ENCODE measurements at regions not wholly inside any gene's neighbourhood (a gene's known extent, or its start where the extent isn't known, plus 50 kb on each side); places are given as distances from the start of the nearest gene placed in this dataset.

DNA sequence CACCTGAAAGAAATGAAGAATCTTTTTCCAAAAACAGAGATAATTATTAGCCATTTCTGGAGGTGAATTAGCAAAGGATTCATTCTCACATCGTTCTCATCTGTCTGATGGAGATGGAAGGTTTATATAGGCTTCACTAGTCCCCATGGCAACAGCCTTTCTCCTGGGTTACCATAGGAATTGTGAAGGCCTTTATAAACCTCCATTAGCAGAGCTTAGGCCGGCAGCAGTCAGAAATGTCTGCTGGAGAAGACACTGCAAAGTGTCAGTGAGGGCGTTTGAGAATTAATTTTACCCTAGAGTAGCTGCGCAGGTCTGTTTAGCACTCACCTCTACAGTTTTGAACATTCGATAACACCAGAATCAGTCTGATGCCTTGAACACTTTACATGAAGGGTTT, 290.4 kb upstream of the NR4A3 start:
- no peak for DNase-seq (ENCODE audit: low read depth in 2 of 2)

DNA sequence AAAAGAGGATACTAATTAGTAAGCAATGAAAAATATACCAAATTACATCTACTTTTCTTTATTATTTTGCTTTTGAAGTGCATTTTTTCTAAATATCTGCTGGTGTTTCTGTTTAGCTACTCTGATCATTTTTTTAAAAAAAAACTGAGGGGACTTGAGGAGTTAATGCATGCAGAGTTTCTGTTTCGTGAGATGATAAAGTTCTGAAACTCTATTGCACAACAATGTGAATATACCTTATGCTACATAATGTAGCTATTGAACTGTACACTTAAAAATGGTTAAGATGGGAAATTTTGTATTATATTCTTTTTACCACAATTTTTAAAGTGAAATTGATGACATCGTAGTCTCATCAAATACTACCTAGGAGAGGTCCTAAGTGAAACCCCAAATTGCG, 288.3 kb upstream of the NR4A3 start:
- DNase-seq (ENCODE audit: low read depth in 2 of 2), result no peak

- no peak for DNase-seq (ENCODE audit: low read depth in 2 of 2)
Observed at GRCh38 chr9:99537996-99538395, 283.7 kb upstream of the NR4A3 start.

DNA sequence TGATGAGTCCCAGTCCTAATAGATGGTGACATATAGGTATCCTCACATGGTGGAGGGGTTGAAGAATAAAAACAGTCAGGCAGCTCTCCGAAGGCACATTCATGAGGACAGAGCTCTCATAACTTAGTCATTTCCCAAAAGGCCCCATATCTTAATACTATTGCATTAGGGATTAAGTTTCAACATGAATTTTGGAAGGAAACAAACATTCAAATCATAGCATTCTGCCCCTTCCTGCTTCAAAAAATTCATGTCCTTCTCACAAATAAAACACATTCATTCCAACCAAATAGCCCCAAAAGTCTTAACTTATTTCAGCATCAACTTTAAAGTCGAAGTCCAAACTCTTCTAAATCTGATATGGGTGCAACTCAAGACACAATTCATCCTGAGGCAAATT, 277.2 kb upstream of the NR4A3 start:
- DNase-seq (ENCODE audit: low read depth in 2 of 2), result no peak

- no peak for DNase-seq (ENCODE audit: low read depth in 2 of 2)
Observed at GRCh38 chr9:99549441-99549840, 272.2 kb upstream of the NR4A3 start.

GRCh38 chr9:99555792-99556191, 265.9 kb upstream of the NR4A3 start:
- DNase-seq (ENCODE audit: low read depth in 2 of 2), result no peak

GRCh38 chr9:99556998-99557397, 264.7 kb upstream of the NR4A3 start:
- DNase-seq (ENCODE audit: low read depth in 2 of 2), result no peak

DNA sequence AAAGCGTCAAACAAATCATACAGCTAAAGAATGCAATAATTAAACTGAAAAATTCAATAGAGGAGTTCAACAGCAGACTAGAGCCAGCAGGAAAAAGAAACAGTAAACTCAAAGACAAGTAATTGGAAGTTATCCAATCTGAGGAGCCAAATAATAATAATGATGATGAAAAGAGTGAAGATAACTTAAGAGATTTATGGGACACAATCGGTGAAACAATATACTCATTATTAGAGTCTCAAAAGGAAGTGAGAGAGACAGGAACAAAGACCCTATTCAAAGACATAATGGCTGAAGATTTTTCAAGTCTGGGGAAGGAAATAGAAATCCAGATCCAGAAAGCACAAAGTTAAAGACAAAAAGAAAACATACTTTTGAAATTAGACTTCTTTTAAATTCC, 263.9 kb upstream of the NR4A3 start:
- DNase-seq (ENCODE audit: low read depth in 2 of 2), result no peak

GRCh38 chr9:99559776-99560175, 261.9 kb upstream of the NR4A3 start:
- DNase-seq (ENCODE audit: low read depth in 2 of 2), result no peak

- no peak for DNase-seq (ENCODE audit: low read depth in 2 of 2)
Observed at GRCh38 chr9:99560561-99560960, 261.1 kb upstream of the NR4A3 start.

DNA sequence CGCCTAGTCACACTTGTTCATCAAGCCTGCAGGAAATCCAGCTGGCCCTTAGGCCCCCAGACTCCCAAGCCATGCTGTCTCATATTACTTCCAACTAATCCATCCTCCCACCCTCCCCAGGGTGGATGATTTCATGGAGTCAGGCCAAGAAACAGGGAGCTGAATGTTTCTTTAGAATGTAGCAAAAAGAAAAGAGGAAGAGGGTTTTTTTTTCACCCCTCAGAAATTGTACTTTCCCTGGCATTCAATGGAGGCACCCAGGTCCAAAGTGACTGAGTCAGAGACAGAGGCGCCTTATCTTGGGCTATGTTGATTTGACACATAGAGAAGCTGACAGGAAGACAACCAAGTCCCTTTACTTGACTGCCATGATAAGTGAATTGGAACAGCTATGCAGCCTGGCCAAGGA, 260.2 kb upstream of the NR4A3 start:
- DNase-seq (ENCODE audit: low read depth in 2 of 2), result no peak

DNA sequence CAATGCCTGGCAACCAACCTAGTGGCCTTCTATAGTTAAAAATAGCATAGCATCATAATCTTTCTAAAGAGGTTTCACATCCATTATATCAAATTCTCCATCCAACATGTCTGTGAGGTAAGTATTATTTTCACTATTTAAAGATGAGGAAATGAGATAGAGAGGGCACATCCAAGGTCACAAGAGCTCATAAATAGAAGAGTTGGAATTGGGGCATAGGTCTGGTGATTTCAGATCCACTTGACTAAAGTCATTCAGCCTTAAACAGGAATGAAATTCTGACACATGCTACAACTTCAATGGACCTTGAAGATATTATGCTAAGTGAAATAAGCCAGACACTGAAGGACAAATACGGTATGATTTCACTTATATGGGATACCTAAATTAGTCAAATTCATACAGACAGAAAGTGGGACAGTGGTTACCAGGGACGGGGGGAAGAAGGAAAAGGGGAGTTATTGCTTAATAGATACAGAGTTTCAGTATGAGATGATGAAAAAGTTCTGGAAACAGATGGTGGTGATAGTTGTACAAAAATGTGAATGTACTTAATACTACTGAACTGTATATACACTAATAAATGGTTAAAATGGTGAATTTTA, 259.6 kb upstream of the NR4A3 start:
- DNase-seq (ENCODE audit: low read depth in 2 of 2), result no peak

DNA sequence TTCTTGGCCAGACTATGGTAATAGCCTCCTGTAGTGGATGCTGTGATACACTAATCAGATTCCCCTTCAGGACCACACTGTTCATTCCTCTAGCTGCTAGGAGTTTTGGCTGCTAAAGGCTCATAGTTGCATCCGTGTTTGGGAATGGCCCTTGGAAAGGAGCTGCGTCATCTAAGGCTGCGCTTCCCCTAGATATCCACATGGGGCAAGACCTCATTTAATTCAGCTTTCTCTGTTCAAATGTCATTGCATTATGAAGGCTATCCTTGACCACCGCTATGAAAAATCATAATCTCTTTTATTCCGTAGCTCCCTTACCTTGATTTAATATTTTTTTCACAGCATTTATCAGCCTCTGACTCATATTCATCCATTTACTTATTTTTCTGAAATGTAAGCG, 258.3 kb upstream of the NR4A3 start:
- no peak for DNase-seq (ENCODE audit: low read depth in 2 of 2)

DNA sequence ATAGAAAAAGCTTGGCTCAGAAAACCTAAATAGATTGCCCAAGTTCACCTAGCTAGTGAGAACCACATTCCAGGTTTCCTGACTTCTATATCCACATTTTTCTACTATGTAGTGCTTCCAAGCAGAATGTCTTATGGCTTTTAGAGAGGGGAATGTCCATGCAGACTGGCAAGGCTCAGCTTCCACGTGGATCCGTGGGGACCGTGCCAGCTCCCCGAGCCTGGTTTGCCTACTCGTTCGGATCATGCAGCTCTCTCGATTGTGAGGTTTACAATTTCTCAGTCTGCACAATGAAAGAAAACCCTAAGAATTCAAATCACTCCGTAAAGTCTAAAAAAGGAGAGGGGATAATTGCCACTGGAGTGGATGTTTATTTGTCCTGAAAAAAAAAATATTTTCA, 256.5 kb upstream of the NR4A3 start:
- DNase-seq (ENCODE audit: low read depth in 2 of 2), result no peak

DNA sequence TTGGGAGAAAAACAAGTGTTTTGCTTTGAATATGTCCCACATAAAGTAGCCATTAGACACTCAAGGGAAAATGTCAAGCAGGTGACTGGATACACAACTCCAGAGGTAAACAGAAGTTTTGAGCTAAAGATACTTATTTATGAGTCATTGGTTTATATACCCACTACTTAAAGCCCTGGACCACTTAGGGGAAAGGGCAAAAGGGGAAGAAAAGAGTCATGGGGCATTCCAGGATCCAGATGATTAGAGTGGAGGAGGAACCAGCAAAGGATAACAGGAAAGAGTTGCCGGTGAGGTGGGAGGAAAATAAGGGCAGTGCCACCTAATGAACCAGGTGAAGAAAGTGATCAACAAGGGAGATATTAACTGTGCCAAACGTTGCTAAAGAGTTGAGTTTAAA, 254.2 kb upstream of the NR4A3 start:
- no peak for DNase-seq (ENCODE audit: low read depth in 2 of 2)

- no peak for DNase-seq (ENCODE audit: low read depth in 2 of 2)
Observed at GRCh38 chr9:99569840-99570239, 251.8 kb upstream of the NR4A3 start.

DNA sequence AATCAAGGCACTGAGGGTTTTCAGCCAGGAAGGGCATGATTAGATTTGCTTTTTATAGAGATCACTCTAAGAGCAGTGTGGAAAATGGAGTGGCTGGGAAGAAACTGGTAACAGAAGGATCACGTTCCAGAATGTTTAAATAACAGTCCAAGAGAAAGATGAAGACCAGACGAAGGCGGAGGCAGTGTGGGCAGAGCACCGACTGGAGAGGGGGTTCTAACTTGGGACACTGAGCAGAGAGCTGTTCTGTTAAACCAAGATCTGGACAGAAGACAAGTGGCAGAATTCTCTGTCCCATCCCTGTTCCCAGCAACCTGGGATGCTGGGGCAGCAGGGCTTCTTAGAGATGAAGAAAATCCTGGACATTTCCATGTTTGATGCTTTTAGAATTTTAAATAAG, 249.1 kb upstream of the NR4A3 start:
- DNase-seq (ENCODE audit: low read depth in 2 of 2), result no peak

DNA sequence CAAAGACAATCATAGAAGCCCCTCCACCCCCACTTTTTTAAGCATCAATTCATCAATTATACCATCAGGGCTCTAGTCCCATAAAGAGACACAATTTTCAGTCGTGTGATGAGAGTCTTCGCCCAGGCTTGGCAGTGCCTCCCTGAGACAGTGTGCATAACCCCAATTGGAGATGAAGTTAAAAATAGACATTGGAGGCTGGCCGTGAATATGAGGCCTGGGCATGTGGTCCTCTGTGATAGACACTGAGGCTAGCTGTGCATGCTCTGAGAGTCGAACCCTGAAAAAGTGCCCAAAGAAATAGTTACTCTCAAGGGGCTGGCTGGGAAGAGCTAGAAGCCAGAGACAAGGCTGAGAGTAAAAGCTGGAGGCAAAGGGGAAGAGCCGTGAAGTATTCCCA, 248.6 kb upstream of the NR4A3 start:
- no peak for DNase-seq (ENCODE audit: low read depth in 2 of 2)

GRCh38 chr9:99573886-99574285, 247.8 kb upstream of the NR4A3 start:
- no peak for DNase-seq (ENCODE audit: low read depth in 2 of 2)

GRCh38 chr9:99576002-99576401, 245.7 kb upstream of the NR4A3 start:
- no peak for DNase-seq (ENCODE audit: low read depth in 2 of 2)

DNA sequence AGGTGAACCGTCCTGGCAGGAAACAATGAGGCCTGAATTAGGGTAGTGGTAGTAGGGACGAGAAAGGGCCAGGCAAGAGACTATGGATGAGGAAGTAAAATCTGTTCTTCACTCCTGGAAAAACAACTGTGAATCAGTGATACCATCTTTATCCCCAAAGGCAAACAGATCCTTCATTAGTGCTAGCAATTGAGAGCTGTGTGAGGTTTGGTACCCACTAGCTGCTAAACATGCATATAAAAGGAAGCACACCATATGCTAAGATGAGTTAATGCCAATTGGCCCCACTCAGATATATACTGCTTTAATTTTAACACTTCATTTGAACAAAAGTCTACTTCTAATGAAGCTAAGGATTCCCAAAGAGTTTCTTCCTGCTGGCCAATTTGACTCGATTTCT, 244.8 kb upstream of the NR4A3 start:
- DNase-seq (ENCODE audit: low read depth in 2 of 2), result no peak

DNA sequence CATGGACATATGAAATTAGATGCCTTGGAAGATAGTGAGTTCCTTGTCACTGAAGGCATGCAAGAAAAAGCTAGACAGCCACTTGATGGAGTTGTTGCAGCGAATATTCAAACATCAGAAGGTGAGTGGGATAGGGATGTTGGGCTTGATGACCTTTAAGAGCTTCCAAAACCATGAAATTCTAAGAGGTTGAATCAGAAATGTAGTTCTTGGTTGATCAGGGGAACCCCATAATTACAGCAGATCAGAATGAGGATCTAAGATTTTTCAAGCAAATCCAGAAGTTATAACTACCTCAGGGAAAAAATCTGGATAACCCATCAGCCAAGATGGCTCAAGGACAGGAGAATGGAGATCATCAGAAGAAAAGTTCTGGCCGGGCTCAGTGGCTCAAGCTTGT, 244.3 kb upstream of the NR4A3 start:
- DNase-seq (ENCODE audit: low read depth in 2 of 2), result no peak

- no peak for DNase-seq (ENCODE audit: low read depth in 2 of 2)
Observed at GRCh38 chr9:99578666-99579065, 243.0 kb upstream of the NR4A3 start.

DNA sequence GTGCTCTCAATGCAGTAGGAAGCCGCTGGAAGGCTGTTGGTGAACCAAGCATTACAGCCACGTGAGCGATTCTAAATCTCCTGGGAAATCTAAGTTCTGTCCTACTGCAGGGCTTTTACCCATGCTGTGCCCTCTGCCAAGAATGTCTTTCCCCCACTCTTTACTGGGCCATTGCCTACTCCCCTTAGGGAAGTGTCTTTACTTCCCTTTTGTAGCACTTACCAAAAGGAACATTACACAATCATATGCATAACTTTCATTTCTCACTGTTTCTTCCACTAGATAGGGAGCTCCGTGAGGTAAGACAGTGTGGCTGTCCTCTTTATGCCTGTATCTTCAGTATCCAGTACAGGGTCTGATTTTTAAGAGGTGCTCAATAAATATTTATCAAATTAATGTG, 241.7 kb upstream of the NR4A3 start:
- DNase-seq (ENCODE audit: low read depth in 2 of 2), result no peak

- no peak for DNase-seq (ENCODE audit: low read depth in 2 of 2)
Observed at GRCh38 chr9:99582814-99583213, 238.9 kb upstream of the NR4A3 start.
